Activated CD8-positive, alpha-beta memory T cell treated with anti-CD3 and anti-CD28 coated beads, Interleukin-2, amount 50 U/mL, for 4 hours (primary cell): ENCODE measurements at regions not wholly inside any gene's neighbourhood (a gene's known extent, or its start where the extent isn't known, plus 50 kb on each side); places are given as distances from the start of the nearest gene placed in this dataset.
"Not testable (repeated sequence)": the region's sequence is repeated elsewhere in the genome, so short reads cannot be mapped to it uniquely, and the experiment has no call there.

Experiments used
- DNase-seq: peaks from one replicate; pipeline ENCODE4 v3.0.0-alpha.2; 2020

DNA sequence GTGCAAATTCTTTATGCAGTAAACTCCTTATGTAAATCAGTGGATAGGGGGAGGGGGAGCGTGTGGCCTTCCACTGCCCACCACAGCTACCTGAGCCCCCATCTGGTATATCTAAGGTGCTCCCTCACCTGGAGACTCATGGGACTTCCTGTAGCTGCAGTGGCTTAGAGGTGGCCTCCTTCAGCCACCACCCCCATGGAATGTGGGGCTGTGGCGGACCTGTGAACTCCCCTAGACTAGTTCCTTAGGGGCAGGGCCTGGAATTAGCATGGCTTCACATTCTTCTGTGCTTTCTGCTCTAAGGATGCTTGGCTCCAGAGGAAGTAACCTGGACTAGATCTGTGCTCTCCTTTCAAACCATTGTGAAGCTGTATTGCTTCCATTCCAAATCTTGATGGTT is 550.5 kb upstream of the COBL start:
- DNase-seq = no peak

DNA sequence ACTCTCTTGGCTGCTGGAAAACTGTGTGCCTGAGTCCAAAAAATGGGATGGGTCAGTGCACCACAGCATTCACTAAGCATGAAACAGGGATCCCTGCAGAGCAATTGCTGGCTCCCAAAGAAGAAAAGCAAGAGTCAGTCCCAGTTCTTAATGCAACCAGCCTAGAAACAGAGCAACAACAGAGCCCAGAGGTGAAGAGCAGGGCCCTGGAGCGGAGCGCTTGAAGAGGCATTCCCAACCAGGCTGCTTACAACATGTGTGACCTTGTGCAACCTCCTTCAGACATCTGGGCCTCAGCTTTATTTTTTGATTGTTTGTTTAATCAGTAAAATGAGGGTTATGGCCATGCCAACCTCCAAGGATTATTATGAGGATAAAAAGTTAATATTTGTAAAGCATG is 543.7 kb upstream of the COBL start:
- DNase-seq = no peak

DNA sequence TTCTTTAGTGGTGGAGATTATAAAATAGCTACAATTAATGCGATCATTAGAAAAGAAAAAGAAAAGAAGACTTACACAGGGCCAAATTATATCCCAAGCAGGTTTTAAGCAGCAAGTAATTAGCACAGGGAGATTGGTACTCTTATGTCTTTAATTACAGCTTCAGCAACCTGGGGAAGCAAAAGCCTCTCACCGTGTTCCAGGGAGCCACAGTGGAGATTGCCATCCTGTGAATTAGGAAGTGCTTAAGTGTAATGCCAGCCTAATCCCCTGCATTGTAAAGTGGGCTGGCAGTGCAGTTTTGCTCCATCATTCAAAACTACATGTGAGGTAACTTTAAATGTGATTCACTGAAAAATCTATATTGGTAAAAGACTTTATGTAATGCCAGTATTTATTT is 533.5 kb upstream of the COBL start:
- DNase-seq = no peak

DNA sequence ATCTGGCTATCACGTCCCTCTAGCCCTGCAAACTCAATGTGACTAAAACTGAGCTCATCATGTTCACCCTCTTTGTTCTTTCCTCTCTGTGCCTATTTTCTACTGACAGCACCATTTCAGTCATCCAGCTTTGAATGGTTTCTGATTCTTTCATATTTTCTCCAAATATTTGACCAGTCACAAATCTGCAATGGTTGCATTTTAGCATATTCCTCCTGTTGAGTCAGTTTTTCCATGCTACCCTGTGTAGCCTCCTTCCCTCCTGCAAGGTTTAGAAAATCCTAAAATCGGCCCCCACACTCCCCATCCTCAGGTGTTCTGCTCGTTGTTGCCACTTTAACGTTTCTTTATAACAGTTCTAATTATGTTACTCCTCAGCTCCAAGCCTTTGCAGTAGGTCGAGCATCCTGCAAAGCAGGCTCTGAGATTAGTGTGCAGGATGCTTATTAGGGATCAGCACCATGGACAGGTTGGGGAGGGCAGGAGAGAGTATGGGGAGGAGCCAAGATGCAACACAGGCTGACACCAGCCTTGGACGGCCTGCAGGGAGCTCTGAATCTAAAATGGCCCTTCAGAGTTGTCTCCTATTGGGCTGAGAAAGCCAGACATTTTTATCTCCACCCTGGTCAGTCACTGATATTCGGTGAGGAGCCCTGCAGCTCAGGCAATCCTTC is 531.0 kb upstream of the COBL start:
- DNase-seq = no peak

DNA sequence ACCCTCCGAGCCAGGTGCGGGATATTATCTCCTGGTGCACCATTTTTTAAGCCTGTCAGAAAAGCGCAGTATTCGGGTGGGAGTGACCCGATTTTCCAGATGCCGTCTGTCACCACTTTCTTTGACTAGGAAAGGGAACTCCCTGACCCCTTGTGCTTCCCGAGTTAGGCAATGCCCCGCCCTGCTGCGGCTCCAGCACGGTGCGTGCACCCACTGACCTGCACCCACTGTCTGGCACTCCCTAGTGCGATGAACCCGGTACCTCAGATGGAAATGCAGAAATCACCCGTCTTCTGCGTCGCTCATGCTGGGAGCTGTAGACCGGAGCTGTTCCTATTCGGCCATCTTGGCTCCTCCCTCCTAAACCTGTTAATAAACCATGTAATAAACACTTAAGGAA is 522.5 kb upstream of the COBL start:
- DNase-seq = not testable (repeated sequence)

DNA sequence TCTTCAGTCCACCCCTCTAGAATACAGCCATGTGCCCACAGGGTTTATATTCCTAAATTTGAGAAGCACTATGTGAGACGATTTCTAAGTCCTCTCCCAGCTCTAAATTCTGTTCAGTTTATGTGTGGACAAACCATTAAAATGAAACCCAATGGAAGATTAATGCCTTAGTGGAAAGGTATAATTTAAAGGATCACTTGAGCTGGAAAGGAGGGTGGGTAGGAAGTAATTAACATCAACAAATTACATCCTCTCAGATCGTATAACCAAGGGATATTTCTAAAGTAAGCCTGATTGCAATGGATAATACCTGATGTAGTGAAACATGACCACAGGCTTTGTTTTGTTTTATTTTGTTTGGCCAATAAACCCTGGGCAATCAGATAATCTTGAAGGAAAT is 511.0 kb upstream of the COBL start:
- DNase-seq = no peak

DNA sequence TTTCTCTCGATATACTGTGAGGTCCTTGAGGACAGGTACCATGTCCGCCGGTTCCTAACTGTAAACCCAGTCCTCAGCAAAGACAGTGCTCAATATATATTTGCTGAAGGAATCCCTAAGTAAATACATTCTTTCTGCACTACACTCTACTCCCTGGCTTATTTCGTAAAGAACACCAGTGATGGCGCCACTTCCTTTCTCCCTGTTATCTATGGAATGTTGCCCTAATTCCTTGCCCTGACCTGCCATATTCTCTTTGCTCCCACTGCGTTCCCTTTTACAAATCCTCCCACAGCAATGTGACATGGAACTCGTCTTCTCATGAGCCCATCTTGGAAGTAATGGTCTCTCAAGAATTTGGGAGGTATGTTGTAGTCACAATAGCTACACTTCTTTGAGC is 507.4 kb upstream of the COBL start:
- no peak for DNase-seq

DNA sequence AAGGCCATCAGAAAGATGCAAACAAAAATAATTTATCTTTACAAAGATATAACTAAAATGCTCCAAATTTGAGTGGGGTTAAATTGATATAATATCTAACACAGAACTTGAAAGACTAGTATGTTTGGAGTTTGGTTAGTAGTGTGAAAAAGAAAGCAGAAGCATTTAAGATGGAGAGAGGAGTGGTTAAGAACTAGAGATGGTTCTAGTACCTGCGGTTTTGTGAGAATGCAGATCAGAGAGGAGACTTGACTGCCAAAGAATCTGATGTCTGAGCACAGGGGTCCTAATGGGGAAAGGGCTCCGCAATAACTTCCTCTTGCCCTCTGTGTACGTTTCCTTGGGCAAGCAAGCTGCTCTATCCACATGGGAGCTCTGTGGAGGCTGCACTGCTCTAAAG is 506.8 kb upstream of the COBL start:
- DNase-seq = no peak

DNA sequence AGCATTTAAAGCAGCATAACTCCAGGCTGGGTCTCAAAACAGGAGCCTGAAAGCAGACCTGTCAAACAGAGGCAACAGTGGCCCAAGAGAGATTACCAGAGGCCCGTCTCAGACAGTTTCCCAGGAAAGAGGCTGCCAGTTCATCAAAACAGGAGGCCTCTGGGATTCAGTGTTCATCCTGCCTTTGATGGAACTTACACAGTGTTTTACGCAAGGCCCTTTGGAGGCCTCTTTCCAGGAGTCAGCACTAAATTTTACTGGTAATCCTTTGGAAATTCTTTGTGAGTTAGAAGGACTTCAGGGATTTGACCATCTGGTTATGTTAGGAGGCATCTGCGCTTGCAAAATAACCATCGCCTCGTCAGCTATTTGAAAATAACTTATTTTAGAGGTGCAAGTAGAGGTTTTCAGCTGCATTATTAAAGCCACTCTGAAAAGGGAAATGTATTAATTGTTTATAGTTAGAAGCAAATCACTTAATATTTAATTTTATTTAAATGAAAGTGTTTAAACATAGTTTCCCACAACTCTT is 501.2 kb upstream of the COBL start:
- DNase-seq = no peak

DNA sequence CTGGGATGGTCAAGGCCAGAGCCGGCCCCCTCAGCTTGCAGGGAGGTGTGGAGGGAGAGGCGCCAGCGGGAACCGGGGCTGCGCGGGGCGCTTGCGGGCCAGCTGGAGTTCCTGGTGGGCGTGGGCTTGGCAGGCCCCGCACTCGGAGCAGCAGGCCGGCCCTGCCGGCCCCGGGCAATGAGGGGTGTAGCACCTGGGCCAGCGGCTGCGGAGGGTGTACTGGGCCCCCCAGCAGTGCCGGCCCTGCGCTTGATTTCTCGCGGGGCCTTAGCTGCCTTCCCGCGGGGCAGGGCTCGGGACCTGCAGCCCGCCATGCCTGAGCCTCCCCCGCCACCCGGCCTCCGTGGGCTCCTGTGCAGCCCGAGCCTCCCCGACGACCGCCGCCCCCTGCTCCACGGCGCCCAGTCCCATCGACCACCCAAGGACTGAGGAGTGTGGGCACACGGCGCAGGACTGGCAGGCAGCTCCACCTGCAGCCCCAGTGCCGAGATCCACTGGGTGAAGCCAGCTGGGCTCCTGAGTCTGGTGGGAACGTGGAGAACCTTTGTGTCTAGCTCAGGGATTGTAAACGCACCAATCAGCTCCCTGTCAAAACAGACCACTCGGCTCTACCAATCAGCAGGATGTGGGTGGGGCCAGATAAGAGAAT is 489.3 kb upstream of the COBL start:
- not testable (repeated sequence) for DNase-seq

DNA sequence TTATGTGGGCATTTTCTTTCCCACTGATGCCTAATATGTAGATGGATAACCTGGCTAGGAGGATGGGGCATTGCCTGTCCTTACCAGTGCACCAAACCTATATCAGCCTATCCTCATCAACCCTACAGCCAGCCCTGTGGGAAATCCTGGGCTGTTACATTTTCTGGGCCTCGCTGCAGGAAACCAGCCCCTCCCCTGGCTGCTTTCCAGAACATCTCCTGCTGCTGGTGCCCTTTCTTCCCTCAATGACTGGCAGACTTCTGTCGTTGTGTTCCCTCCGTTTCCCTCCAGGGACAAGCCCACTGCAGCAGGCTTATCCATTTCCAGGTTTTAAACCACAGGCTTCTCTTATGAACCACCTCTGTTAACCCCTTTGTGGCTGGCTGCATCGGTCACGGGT is 486.1 kb upstream of the COBL start:
- DNase-seq = no peak

DNA sequence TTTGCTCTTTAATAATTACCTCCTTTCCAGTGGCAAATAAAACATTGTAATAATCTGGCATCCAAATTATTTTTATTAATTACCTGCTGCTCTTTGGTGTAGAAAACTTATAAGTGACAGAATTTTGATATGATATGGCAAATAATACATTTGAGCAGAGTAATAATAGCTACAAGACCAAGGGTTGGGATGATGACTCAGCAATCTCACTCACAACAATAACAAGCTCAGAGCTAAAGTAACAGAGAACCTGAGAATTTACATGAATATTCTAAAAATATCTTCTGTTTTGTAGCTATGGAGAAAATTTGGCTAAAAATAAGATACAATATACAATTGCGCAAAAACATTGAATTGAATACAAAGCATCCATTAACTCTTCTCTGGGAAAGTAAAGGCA is 480.8 kb upstream of the COBL start:
- DNase-seq = no peak

DNA sequence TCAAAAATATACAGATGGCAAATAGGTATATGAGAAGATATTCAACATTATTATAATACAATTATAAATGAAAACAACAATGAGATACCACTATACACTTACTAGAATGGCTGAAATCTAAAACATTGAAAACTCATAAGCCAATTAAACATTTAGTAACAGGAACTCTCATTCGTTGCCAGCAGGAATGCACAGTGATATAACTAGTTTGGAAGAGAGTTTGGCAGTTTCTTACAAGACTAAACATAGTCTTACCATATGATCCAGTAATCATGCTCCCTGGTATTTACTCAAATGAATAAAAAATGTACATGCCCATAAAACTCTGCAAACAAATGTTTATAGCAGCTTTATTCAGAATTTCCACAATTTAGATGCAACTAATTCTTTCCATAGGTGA is 476.2 kb upstream of the COBL start:
- no peak for DNase-seq

DNA sequence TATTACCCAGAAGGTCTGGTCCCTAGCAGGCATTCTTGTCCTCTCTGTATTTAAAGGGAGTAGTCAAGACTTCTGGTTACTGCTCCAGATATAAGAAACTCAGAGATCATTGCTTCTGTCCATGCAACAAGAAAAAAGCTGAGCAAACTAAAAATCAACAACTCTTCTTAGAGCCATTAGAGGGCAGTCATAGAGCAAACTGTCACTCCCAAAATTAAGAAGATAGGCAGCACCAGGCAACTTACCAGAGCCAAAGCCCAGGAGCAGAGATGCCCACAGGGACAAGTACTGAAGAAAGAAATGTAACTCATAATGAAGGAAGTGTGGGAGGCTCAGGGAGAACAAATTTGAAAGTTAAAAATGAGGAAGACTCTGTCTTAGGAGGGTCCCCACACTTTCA is 472.9 kb upstream of the COBL start:
- DNase-seq = no peak

DNA sequence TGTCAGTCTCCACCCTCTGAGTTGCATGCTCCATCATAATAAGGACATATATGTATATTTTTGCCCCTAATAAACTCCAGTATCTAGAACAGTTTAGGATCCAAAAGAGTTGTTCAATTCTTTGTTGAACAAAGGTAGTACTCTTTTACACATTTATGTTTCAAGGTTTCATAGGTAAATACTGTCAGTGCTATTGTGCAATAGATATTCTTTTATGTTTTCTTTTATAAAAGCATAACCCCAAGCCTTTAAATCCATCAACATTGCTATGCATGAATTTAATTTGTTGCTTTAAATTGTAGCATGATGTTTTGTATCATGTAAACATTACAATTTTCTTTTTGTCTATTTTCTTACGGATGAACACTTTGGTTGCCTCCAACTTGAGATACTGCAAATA is 469.7 kb upstream of the COBL start:
- no peak for DNase-seq

DNA sequence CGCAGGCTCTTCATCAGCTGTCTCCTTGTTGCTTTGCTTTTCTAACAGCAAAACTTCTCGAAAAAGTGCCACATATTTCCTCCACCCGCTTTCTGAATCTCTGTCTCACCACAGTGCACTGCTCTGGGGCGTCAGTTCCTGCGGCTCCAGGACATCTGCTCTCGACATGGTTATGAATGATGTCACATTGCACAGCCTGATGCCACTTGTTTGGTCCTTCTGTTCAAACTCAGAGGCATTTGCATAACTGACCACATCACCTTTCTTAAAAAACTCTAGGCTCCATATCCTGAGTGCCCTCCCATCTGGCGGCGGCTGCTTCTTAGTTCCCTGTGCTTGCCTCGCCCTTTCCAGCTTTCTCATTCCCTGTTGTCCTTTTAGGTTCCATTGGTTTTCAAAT is 469.3 kb upstream of the COBL start:
- no peak for DNase-seq

DNA sequence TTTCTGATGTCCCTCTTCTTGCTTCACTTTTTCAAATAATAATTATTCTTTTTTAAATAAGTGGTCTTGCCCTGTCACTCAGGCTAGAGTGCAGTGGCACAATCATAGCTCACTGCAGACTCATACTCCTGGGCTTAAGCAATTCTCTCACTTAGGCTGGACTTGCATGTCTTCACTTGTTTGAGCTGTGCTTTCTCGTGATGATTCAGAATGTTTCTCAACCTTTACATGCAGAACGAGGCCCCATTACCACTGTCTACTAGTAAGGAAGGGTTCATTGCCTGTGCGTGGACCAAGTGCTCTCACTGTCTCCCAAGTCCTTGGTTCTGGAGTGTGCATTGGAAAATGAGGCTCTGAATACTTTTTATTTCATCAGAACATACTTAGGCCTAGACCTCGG is 468.6 kb upstream of the COBL start:
- DNase-seq = no peak

DNA sequence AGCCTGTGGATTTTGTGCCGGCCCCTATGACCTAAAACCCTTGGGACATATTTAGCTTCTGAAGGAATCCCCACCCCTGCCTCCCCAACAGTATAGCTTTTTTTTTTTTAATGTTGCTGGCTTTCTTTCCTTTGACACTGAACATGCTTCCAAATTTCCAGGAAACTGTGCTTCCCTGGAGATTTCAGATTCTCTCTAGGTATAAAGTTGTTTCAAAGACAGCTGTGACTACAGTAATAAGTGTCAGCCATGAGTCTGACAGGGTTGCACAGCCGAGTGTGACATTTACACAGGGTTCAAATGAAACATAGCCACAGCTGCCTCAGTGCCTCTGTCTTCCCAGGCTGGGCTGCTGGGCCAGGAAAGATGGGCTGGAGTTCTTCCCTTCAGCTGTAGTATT is 466.6 kb upstream of the COBL start:
- no peak for DNase-seq

DNA sequence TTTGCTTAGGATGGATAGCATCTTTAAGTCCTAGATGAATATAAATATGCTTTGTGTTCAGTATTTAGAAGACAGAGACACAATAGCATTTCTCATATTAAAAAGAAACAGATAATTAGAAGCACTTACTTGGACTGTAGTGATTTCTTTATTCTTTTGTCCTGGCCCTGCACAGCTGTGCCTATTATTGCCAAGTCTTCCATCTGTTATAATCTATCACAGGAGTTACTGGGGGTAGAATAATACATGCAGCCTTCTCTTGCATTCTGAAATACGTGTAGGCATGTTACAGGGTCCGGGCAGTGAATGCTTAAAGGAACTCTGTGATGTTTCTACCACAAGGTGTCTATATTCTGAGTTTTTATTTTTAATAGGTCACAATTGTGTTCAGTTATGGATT is 461.5 kb upstream of the COBL start:
- DNase-seq = no peak

DNA sequence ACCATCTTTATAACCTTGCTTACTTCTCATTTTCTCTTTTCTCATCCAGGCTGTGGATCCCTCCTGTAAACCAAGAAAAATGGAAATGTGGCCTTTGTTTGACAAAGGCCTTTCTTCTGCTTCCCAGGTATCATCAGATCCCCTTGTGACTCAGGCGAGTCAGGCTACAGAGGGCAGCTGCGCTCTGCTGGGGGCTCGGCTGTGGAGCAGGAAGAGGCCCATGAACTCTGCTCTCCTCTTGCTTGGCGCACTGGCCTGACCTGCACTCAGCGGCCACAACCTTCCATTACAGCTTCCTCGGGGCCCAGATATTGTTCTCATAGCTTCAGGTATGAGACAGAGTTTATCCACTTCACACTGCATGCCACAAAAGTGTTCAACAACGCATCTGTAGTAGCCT is 457.6 kb upstream of the COBL start:
- no peak for DNase-seq

DNA sequence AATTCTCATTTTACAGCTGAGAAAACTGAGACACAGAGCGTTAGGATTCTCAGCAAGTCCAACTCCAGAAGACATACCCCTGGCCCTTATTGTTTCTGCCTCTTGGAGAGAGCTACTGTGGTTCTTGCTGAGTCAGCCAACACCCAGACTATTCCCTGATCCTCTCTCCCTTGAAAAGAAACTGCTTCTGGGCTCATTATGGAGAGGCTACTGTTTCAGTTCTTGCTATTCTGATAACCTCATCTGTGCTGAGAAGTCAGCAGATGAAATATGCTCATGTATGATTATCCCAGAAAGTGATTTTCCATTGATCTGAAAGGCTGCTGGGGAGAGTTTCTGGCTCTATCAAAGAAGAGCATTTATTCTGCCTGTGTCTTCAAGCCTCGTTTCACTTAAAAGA is 455.6 kb upstream of the COBL start:
- DNase-seq = no peak

DNA sequence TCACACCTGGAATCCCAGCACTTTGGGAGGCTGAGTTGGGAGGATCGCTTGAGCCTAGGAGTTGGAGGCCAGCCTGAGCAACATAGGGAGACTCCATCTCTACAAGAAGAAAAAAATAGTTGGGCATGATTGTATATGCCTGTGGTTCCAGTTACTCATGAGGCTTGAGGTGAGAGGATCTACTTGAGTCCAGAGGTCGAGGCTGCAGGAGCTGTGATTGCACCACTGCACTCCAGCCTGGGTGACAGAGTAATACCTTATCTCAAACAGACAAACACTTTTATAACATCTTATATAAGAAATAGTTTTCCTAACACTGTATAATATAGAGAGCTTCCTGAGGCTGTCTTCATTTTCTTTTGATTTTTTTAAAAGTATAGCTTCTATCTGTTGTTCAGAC is 448.4 kb upstream of the COBL start:
- no peak for DNase-seq

DNA sequence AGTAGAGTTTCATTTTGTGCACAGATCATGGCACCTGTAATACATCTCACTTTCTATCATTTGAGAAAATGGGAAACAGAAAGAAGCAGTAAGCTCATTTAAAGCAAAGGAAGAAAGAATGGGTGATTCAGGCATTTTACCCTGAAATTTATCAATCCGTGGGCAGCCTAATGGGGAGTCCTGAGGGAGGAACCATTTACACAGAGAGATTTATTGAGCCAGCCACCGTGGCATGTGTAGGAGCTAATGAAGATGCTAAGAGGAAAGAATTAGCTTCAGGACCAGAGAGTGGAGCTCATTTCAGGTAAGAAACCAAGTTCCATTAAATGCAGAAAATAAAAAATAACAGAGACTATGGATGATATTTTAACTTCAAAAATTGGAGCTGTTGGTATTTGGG is 443.4 kb upstream of the COBL start:
- DNase-seq = no peak

DNA sequence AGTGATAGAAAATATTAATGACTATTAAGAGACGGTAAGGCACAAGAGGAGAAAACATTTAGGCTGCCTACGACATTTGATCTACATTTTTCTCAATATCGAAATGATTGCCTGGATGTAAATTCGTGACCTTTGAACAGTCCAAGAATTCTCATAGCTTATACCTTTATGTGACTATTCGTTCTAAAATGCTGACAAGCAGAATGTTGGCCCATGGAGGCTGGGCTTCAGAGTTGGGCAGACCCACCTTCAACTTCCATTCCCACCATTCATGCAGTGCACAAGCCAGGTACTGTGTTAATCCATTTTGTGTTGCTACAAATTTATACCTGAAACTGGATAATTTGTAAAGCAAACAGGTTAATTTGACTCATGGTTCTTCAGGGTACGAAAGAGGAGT is 441.4 kb upstream of the COBL start:
- DNase-seq = no peak

DNA sequence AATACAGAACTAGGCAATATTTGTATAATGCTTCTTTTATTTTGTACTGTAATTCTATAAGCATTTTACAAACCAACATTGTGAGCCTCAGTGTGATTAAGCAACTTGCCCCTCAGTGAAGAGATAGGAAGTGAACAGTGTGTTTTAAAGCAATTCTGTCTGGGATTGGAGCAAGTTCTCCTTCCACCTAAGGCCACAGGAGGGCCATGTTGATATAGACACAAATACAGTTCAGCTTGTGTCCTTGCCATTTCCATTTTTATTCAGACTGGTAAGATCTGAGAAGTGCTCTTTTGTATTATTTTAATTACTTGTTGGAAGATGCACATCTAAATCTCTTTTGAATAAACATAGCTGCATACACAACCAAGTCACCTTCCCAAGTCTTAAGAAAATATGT is 416.3 kb upstream of the COBL start:
- no peak for DNase-seq
